HCT116 (cell line): ENCODE measurements at regions not wholly inside any gene's neighbourhood (a gene's known extent, or its start where the extent isn't known, plus 50 kb on each side); places are given as distances from the start of the nearest gene placed in this dataset.

ENCODE experiments used
- CEBPB ChIP-seq: IDR thresholded peaks from 2 replicates; pipeline ENCODE4 v1.6.1; 2012; ENCODE audit warnings: low read depth
- ELF1 ChIP-seq: IDR thresholded peaks from 2 replicates; pipeline ENCODE4 v1.6.1; 2012; ENCODE audit warnings: low read depth, borderline replicate concordance
- EZH2 ChIP-seq: fragments of 200-600 bp; sonication (generic); IDR thresholded peaks from 2 replicates; pipeline ENCODE4 v1.6.1; 2017; ENCODE audit warnings: antibody characterized with exemption, mixed run types
- EZH2phosphoT487 ChIP-seq: fragments of 200-600 bp; IDR thresholded peaks from 2 replicates; pipeline ENCODE4 v1.6.1; 2018; ENCODE audit warnings: antibody characterized with exemption, borderline replicate concordance
- POLR2A ChIP-seq: IDR thresholded peaks from 2 replicates; pipeline ENCODE4 v1.7.0; 2011; ENCODE audit warnings: borderline replicate concordance; ENCODE audit not compliant: insufficient read depth, insufficient read length; ENCODE audit errors: extremely low read depth
- POLR2AphosphoS5 ChIP-seq: IDR thresholded peaks from 2 replicates; pipeline ENCODE4 v1.6.1; 2011; ENCODE audit warnings: mild to moderate bottlenecking, low read depth, low read length, moderate library complexity
- RAD21 ChIP-seq: IDR thresholded peaks from 2 replicates; pipeline ENCODE4 v1.6.1; 2012; ENCODE audit warnings: low read depth, mild to moderate bottlenecking
- SIN3A ChIP-seq: IDR thresholded peaks from 2 replicates; pipeline ENCODE4 v1.6.1; 2012; ENCODE audit warnings: low read depth
- SP1 ChIP-seq: IDR thresholded peaks from 2 replicates; pipeline ENCODE4 v1.6.1; 2012; ENCODE audit warnings: low read depth
- TCF7L2 ChIP-seq: IDR thresholded peaks from 2 replicates; pipeline ENCODE4 v1.7.0; 2011; ENCODE audit warnings: borderline replicate concordance, inconsistent platforms; ENCODE audit not compliant: insufficient read depth, insufficient read length; ENCODE audit errors: extremely low read depth
- ZNF274 ChIP-seq: fragments of 200-500 bp; sonication (Bioruptor generic); IDR thresholded peaks from 2 replicates; pipeline ENCODE4 v1.6.1; 2014; ENCODE audit warnings: mild to moderate bottlenecking, low read depth, low read length, inconsistent platforms
- TF ChIP-seq, protein P1 (sequence below), 3 experiments: fragments of 200-600 bp in 1 of 3; sonication (generic) in 1 of 3; IDR thresholded peaks in 2 of 3; conservative IDR thresholded peaks in 1 of 3; 2 replicates each; pipeline ENCODE4 v1.5.1; 2012 to 2017; ENCODE audit warnings: low read depth in 2 of 3, low read length in 2 of 3, antibody characterized with exemption in 1 of 3, borderline replicate concordance in 1 of 3, control low read depth in 1 of 3, mild to moderate bottlenecking in 1 of 3, mixed read lengths in 1 of 3, mixed run types in 1 of 3, moderate library complexity in 1 of 3; ENCODE audit not compliant: insufficient read depth in 1 of 3
- TF ChIP-seq, protein P2 (sequence below): IDR thresholded peaks from 2 replicates; pipeline ENCODE4 v1.6.1; 2012
- TF ChIP-seq, protein P3 (sequence below): IDR thresholded peaks from 2 replicates; pipeline ENCODE4 v1.6.1; 2012; ENCODE audit warnings: low read depth

DNA sequence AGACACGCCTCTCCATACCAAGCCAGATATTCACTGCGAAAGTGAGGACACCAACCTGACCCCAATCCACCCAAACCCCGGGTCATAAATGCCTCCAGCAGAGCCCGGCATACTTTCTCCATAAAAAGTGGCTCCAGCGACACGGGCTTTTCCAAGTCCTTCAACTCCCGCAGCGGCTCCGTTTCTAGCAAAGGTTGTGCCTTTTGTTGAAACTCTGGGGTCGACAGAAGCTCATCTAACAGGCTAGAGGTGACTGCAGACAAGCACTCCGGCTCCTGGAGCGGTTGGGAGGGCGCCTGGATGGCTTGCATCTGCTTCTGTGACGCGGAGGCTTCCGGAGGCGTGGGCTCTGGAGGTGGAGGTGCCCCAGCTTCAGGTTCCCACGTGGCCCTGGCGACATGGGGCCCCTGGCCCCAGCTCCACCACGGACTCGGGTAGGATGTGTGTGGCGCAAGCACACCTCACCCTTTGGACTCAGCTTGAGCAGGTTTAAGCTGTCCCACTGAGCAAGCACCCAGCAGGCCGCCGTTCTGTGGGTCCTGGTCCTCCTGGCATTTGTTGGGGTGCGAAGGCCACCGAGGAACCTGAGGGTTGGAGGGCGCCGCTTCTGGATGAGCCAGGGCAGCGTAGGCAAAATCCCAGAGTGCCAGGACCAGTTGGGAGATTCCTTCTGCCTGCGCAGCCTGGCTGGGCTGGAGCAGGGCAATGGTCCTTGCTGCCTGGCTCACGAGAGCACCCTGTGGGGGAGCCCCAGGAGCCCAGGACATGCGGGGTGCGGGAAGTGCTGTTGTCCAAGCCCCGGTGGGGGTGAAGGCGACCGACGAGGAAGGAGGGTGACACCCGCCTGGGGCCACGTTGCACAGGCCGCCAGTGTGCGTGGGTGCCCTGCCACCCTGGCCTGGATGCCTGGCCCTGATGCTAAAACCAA is 186.3 kb downstream of the ALG10 start:
- TF ChIP-seq, protein P1, sequence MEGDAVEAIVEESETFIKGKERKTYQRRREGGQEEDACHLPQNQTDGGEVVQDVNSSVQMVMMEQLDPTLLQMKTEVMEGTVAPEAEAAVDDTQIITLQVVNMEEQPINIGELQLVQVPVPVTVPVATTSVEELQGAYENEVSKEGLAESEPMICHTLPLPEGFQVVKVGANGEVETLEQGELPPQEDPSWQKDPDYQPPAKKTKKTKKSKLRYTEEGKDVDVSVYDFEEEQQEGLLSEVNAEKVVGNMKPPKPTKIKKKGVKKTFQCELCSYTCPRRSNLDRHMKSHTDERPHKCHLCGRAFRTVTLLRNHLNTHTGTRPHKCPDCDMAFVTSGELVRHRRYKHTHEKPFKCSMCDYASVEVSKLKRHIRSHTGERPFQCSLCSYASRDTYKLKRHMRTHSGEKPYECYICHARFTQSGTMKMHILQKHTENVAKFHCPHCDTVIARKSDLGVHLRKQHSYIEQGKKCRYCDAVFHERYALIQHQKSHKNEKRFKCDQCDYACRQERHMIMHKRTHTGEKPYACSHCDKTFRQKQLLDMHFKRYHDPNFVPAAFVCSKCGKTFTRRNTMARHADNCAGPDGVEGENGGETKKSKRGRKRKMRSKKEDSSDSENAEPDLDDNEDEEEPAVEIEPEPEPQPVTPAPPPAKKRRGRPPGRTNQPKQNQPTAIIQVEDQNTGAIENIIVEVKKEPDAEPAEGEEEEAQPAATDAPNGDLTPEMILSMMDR (IDR thresholded peaks at IDR 0.05 in 2 of 3, conservative IDR thresholded peaks at IDR 0.05 in 1 of 3; ENCODE audit: borderline replicate concordance in 1 of 3, insufficient read depth in 1 of 3, low read depth in 2 of 3, low read length in 2 of 3), result no peak
- TF ChIP-seq RAD21, result no peak
- no peak for TF ChIP-seq POLR2AphosphoS5
- TF ChIP-seq, protein P2, sequence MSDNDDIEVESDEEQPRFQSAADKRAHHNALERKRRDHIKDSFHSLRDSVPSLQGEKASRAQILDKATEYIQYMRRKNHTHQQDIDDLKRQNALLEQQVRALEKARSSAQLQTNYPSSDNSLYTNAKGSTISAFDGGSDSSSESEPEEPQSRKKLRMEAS, result no peak
- TF ChIP-seq TCF7L2, result no peak
- no peak for TF ChIP-seq POLR2A
- TF ChIP-seq, protein P3, sequence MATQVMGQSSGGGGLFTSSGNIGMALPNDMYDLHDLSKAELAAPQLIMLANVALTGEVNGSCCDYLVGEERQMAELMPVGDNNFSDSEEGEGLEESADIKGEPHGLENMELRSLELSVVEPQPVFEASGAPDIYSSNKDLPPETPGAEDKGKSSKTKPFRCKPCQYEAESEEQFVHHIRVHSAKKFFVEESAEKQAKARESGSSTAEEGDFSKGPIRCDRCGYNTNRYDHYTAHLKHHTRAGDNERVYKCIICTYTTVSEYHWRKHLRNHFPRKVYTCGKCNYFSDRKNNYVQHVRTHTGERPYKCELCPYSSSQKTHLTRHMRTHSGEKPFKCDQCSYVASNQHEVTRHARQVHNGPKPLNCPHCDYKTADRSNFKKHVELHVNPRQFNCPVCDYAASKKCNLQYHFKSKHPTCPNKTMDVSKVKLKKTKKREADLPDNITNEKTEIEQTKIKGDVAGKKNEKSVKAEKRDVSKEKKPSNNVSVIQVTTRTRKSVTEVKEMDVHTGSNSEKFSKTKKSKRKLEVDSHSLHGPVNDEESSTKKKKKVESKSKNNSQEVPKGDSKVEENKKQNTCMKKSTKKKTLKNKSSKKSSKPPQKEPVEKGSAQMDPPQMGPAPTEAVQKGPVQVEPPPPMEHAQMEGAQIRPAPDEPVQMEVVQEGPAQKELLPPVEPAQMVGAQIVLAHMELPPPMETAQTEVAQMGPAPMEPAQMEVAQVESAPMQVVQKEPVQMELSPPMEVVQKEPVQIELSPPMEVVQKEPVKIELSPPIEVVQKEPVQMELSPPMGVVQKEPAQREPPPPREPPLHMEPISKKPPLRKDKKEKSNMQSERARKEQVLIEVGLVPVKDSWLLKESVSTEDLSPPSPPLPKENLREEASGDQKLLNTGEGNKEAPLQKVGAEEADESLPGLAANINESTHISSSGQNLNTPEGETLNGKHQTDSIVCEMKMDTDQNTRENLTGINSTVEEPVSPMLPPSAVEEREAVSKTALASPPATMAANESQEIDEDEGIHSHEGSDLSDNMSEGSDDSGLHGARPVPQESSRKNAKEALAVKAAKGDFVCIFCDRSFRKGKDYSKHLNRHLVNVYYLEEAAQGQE, result no peak
- TF ChIP-seq SIN3A, result no peak
- TF ChIP-seq EZH2, result no peak
- no peak for TF ChIP-seq CEBPB
- TF ChIP-seq EZH2phosphoT487, result no peak
- TF ChIP-seq ZNF274, result no peak
- no peak for TF ChIP-seq ELF1
- TF ChIP-seq SP1, result no peak
